ENCODE measurements at regions not wholly inside any gene's neighbourhood (a gene's known extent, or its start where the extent isn't known, plus 50 kb on each side); places are given as distances from the start of the nearest gene placed in this dataset.

- no peaks in the 10 kb centered on the region for H3K36me3 ChIP-seq (ENCODE audit: control insufficient read depth in 4 of 4, insufficient read depth in 3 of 4, low read depth in 1 of 4, low read length in 3 of 4)
- DNase-seq (ENCODE audit: low spot score): no peak
- no peak overlapping the region for H3K9ac ChIP-seq (ENCODE audit: low read depth in 1 of 2, low read length in 2 of 2)
- H3K9me3 ChIP-seq (ENCODE audit: control insufficient read depth in 4 of 4, low read length in 3 of 4): no peaks in the 10 kb centered on the region
- H3K27me3 ChIP-seq (ENCODE audit: control insufficient read depth in 4 of 4, insufficient read depth in 4 of 4, low read length in 3 of 4): no peaks in the 10 kb centered on the region
- no peak overlapping the region for H3K4me3 ChIP-seq (ENCODE audit: low read depth in 1 of 3, low read length in 3 of 3)
- 73% methylated on average over 3 of the region's 3 CpGs for WGBS
- H3K27ac ChIP-seq (ENCODE audit: low read depth in 1 of 2, low read length in 2 of 2): no peak overlapping the region
- TF ChIP-seq JUND (IDR thresholded peaks at IDR 0.05): no peak
- TF ChIP-seq EGR1 (IDR thresholded peaks at IDR 0.05; ENCODE audit: low read depth in 2 of 2): no peak
- TF ChIP-seq, protein P1, sequence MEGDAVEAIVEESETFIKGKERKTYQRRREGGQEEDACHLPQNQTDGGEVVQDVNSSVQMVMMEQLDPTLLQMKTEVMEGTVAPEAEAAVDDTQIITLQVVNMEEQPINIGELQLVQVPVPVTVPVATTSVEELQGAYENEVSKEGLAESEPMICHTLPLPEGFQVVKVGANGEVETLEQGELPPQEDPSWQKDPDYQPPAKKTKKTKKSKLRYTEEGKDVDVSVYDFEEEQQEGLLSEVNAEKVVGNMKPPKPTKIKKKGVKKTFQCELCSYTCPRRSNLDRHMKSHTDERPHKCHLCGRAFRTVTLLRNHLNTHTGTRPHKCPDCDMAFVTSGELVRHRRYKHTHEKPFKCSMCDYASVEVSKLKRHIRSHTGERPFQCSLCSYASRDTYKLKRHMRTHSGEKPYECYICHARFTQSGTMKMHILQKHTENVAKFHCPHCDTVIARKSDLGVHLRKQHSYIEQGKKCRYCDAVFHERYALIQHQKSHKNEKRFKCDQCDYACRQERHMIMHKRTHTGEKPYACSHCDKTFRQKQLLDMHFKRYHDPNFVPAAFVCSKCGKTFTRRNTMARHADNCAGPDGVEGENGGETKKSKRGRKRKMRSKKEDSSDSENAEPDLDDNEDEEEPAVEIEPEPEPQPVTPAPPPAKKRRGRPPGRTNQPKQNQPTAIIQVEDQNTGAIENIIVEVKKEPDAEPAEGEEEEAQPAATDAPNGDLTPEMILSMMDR (IDR thresholded peaks at IDR 0.05; ENCODE audit: low read depth, low read length, missing input control): no peak
- no peak for TF ChIP-seq GABPA (IDR thresholded peaks at IDR 0.05 in 1 of 2, conservative IDR thresholded peaks at IDR 0.05 in 1 of 2)
- TF ChIP-seq TAF1 (conservative IDR thresholded peaks at IDR 0.05): no peak
- TF ChIP-seq HNF4A (conservative IDR thresholded peaks at IDR 0.05): no peak
- TF ChIP-seq FOXA2 (IDR thresholded peaks at IDR 0.05): no peak
- TF ChIP-seq RAD21 (IDR thresholded peaks at IDR 0.05): no peak
- TF ChIP-seq RXRA (IDR thresholded peaks at IDR 0.05): no peak
- no peak for TF ChIP-seq FOXA1 (IDR thresholded peaks at IDR 0.05)
- TF ChIP-seq, protein P2, sequence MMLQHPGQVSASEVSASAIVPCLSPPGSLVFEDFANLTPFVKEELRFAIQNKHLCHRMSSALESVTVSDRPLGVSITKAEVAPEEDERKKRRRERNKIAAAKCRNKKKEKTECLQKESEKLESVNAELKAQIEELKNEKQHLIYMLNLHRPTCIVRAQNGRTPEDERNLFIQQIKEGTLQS (IDR thresholded peaks at IDR 0.05): no peak
- TF ChIP-seq ZBTB33 (IDR thresholded peaks at IDR 0.05): no peak
- no peak for TF ChIP-seq SP1 (IDR thresholded peaks at IDR 0.05)
- no peak for TF ChIP-seq HNF4G (IDR thresholded peaks at IDR 0.05)
- no peak for TF ChIP-seq NR2F2 (IDR thresholded peaks at IDR 0.05)
- TF ChIP-seq YY1 (IDR thresholded peaks at IDR 0.05): no peak
- TF ChIP-seq MAX (IDR thresholded peaks at IDR 0.05): no peak
- no peaks in the 10 kb centered on the region for H3K4me1 ChIP-seq (ENCODE audit: control insufficient read depth in 4 of 4, insufficient read depth in 4 of 4, low read length in 3 of 4)
Measured at GRCh38 chrX:94932278-94932965, 1258.4 kb downstream of the FAM133A start.

GRCh38 chrX:94936722-94937121, 1262.7 kb downstream of the FAM133A start:
- Histone ChIP-seq H3K36me3 (ENCODE audit: control insufficient read depth in 4 of 4, insufficient read depth in 3 of 4, low read depth in 1 of 4, low read length in 3 of 4) (no peaks in the 10 kb centered on the region), H3K9me3 (ENCODE audit: control insufficient read depth in 4 of 4, low read length in 3 of 4) (no peaks in the 10 kb centered on the region), H3K27me3 (ENCODE audit: control insufficient read depth in 4 of 4, insufficient read depth in 4 of 4, low read length in 3 of 4) (no peaks in the 10 kb centered on the region), H3K27ac (ENCODE audit: low read depth in 1 of 2, low read length in 2 of 2) (no peak overlapping the region), H3K4me3 (ENCODE audit: low read depth in 1 of 3, low read length in 3 of 3) (no peak overlapping the region), H3K9ac (ENCODE audit: low read depth in 1 of 2, low read length in 2 of 2) (no peak overlapping the region), H3K4me1 (ENCODE audit: control insufficient read depth in 4 of 4, insufficient read depth in 4 of 4, low read length in 3 of 4) (no peaks in the 10 kb centered on the region)
- no peak for DNase-seq (ENCODE audit: low spot score)
- WGBS: 62% methylated on average over 1 of the region's 1 CpG
- TF ChIP-seq TAF1 (conservative IDR thresholded peaks at IDR 0.05) (no peak), GABPA (IDR thresholded peaks at IDR 0.05 in 1 of 2, conservative IDR thresholded peaks at IDR 0.05 in 1 of 2) (no peak), EGR1 (IDR thresholded peaks at IDR 0.05; ENCODE audit: low read depth in 2 of 2) (no peak), HNF4G (IDR thresholded peaks at IDR 0.05) (no peak), FOXA2 (IDR thresholded peaks at IDR 0.05) (no peak), HNF4A (conservative IDR thresholded peaks at IDR 0.05) (no peak), RAD21 (IDR thresholded peaks at IDR 0.05) (no peak), JUND (IDR thresholded peaks at IDR 0.05) (no peak), RXRA (IDR thresholded peaks at IDR 0.05) (no peak), YY1 (IDR thresholded peaks at IDR 0.05) (no peak), ZBTB33 (IDR thresholded peaks at IDR 0.05) (no peak), MAX (IDR thresholded peaks at IDR 0.05) (no peak), NR2F2 (IDR thresholded peaks at IDR 0.05) (no peak), SP1 (IDR thresholded peaks at IDR 0.05) (no peak)
- TF ChIP-seq, protein P1 (IDR thresholded peaks at IDR 0.05; ENCODE audit: low read depth, low read length, missing input control): no peak
- TF ChIP-seq, protein P2 (IDR thresholded peaks at IDR 0.05): no peak
